Transverse colon (tissue), 3 donors: ENCODE measurements at regions not wholly inside any gene's neighbourhood (a gene's known extent, or its start where the extent isn't known, plus 50 kb on each side); places are given as distances from the start of the nearest gene placed in this dataset.

Source experiments
- EP300 ChIP-seq: sonication (generic); formaldehyde crosslinking; IDR thresholded peaks from one replicate; pipeline ENCODE4 v1.6.1; 2017; ENCODE audit warnings: antibody characterized with exemption, low read depth
- TF ChIP-seq, protein P1 (sequence below), 5 experiments: fragments of 200-600 bp in 3 of 5; fragments of 450-650 bp in 2 of 5; sonication (generic) in 3 of 5; IDR thresholded peaks; 1 replicate in 2 of 5; 2 replicates in 3 of 5; pipeline ENCODE4 v1.5.1; 2016 to 2017; ENCODE audit warnings: antibody characterized with exemption in 5 of 5, inconsistent platforms in 3 of 5, mild to moderate bottlenecking in 2 of 5, moderate library complexity in 1 of 5

GRCh38 chr11:30729187-30729713 lies 143.1 kb upstream of the MPPED2 start:
- TF ChIP-seq, protein P1, sequence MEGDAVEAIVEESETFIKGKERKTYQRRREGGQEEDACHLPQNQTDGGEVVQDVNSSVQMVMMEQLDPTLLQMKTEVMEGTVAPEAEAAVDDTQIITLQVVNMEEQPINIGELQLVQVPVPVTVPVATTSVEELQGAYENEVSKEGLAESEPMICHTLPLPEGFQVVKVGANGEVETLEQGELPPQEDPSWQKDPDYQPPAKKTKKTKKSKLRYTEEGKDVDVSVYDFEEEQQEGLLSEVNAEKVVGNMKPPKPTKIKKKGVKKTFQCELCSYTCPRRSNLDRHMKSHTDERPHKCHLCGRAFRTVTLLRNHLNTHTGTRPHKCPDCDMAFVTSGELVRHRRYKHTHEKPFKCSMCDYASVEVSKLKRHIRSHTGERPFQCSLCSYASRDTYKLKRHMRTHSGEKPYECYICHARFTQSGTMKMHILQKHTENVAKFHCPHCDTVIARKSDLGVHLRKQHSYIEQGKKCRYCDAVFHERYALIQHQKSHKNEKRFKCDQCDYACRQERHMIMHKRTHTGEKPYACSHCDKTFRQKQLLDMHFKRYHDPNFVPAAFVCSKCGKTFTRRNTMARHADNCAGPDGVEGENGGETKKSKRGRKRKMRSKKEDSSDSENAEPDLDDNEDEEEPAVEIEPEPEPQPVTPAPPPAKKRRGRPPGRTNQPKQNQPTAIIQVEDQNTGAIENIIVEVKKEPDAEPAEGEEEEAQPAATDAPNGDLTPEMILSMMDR (IDR thresholded peaks at IDR 0.05), result no peak
- TF ChIP-seq EP300, result no peak
